ENCODE measurements at regions not wholly inside any gene's neighbourhood (a gene's known extent, or its start where the extent isn't known, plus 50 kb on each side); places are given as distances from the start of the nearest gene placed in this dataset.

- DNase-seq = no peak
Observed at GRCh38 chr9:93875330-93875729, 79.8 kb downstream of the BARX1 start.

- no peak for DNase-seq
Observed at GRCh38 chr9:93874242-93874641, 80.9 kb downstream of the BARX1 start.

DNA sequence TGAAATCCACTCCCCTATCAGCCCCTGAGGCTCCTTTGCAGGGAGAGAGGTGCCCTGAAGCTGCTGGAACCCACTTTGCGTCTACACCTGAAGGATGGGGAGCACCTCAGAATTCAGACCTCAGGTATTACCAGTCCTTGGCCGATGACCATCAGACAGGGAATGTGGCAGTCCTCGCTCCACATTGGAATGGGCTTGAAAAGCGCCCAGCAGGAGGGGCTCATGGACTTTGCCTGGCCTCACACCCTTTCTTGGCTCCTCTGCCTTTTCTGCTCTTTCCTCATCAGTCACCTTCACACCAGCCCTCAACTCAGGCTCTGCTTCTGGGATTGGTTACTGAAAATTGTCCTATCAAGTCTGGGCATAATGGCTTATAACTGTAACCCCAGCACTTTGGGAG is 83.9 kb downstream of the BARX1 start:
- DNase-seq = no peak

GRCh38 chr9:93869863-93870262 is 85.3 kb downstream of the BARX1 start:
- DNase-seq = no peak

GRCh38 chr9:93869088-93869487 is 86.1 kb downstream of the BARX1 start:
- no peak for DNase-seq

GRCh38 chr9:93865716-93866115 is 89.4 kb downstream of the BARX1 start:
- DNase-seq = no peak

GRCh38 chr9:93865245-93865644 is 89.9 kb downstream of the BARX1 start:
- DNase-seq = no peak

- DNase-seq = no peak
Observed at GRCh38 chr9:93864840-93865239, 90.3 kb downstream of the BARX1 start.

- no peak for DNase-seq
Observed at GRCh38 chr9:93864032-93864431, 91.1 kb downstream of the BARX1 start.

DNA sequence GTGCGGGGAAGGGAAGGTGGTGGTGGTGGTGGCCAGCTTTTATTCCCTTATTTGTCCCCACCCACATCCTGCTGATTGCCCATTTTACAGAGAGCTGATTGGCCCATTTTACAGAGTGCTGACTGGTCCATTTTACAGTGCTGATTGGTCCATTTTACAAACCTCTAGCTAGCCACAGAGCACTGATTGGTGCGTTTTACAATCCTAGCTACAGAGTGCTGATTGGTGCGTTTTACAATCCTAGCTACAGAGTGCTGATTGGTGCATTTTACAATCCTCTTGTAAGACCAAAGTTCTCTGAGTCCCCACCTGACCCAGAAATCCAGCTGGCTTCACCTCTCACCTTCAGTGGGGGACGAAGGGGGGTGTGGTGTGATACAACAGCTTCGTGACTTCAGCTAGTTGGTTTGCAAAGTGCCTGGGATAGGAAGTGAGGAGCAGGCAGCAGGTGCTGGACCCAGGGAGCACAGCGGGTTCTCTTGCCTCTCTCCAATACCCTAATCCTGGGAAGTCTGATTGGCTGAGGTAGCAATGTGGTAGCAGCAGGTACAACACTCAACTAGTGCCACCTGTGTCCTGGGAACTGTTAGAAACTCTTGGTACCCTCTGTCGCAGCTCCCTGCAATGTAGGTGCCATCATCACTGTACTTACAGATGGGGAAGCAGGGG is 92.1 kb downstream of the BARX1 start:
- DNase-seq = no peak

DNA sequence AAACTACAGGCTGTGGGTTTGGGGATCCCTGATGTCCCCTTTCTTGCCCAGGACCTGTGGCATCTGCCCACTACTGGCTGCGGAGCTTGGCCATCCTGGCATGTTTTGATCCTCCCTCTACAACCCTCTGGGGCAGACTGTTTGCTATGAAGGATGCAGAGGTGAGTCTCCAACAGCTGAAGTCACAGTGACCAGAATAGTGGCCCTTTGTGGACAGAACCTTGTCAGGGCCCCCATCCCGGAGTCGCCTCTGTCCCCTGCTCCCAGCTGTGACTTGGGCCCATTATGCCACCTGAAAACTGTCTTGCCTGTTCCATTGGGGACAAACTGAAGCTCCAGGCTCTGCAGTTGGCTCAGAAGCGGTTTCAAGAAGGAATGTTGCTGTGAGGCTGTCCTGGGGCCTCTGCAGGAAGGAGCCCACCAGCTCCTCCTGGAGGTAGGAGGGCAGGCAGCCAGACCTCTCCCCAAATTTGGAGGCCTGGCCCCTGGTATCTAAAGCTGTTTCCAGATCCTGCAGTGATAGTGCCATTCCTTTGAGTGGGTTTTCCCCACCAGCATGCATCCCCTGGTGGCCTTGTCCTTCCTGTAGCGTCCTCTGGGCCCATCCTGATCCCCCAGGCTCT is 93.3 kb downstream of the BARX1 start:
- DNase-seq = no peak

GRCh38 chr9:93860694-93861658 is 94.2 kb downstream of the BARX1 start:
- no peak for DNase-seq

- peak; percentile 12 for DNase-seq
Observed at GRCh38 chr9:93859431-93860215, 95.5 kb downstream of the BARX1 start.

DNA sequence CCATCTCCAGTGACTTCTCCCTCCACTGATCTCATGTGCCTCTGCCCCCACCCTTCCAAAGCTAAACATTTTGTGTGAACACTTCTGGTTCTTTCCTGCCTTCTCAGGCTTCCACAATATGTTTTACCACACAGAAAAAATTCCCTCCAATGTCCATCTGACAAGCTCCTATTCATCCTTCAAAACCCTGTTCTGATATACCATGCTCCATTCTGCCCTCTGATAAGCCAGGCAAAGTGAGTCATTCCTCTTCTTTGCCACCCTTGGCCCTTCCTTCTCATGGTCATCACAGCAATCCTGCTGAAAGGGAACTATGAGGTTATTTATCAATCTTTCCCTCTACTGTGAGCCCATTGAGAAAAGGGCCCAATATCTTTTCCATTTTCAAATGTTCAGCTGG is 97.6 kb downstream of the BARX1 start:
- DNase-seq = no peak

DNA sequence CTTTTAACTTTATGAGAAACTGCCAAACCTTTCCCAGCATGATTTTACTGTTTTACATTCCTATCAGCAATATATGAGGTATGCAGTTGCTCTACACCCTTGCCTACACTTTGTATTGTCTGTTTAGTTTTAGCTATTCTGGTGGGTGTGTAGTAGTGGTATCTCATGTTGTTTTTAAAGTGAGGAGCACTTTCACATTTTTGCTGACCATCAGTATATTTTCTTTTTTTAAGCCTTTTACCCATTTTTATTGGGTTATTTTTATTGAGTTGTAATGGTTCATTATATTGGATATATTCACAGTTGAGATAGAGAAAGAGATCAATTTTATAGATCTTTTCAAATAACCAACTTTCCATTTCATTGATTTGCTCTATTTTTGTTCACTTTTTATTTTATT is 102.4 kb downstream of the BARX1 start:
- no peak for DNase-seq

DNA sequence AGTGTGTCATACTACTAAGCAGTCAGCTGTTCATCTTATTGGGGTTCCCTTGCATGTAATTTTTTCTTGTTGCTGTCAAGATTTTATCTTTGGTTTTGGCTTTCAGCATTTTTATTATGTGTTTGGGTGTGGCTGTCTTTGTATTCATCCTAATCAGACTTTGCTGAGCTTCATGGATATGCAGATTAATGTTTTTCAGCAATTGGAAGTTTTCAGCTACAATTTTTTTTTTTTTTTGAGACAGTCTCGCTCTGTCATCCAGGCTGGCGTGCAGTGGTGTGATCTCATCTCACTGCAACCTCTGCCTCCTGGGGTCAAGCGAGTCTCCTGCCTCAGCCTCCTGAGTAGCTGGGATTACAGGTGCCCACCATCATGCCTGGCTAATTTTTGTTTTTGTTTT is 108.8 kb downstream of the BARX1 start:
- no peak for DNase-seq

- no peak for DNase-seq
Observed at GRCh38 chr9:93843396-93843795, 111.8 kb downstream of the BARX1 start.

GRCh38 chr9:93830606-93831005 is 124.5 kb downstream of the BARX1 start:
- no peak for DNase-seq

DNA sequence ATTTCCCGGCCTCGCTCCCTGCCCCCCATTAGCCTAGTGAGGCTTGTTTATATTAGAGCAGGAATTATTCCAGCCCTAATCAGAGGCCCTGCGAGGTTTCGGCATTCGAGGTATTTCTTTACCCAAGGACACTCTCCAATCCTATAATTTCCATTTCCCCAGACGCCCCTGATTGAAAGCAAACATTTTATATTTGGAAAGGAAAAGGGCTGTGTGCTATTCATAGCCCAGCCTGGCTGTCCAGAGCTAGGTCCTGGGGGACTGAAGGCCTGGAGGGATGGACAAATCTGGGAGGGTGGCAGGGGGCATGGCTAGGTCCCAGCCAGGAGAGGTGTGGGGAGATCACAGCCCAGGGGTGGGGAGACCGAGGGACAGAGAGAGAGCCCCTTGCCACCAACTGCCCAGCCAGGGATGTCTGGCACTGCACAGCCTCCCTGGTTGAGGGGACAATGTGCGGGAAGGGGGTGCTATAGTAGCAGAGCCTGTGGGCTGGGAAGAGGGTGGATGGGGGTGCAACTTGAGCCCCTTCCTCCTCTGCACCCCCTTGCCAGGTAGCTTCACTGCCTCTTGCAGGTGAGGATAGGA is 125.1 kb downstream of the BARX1 start:
- DNase-seq = no peak

- no peak for DNase-seq
Observed at GRCh38 chr9:93829271-93830011, 125.7 kb downstream of the BARX1 start.

DNA sequence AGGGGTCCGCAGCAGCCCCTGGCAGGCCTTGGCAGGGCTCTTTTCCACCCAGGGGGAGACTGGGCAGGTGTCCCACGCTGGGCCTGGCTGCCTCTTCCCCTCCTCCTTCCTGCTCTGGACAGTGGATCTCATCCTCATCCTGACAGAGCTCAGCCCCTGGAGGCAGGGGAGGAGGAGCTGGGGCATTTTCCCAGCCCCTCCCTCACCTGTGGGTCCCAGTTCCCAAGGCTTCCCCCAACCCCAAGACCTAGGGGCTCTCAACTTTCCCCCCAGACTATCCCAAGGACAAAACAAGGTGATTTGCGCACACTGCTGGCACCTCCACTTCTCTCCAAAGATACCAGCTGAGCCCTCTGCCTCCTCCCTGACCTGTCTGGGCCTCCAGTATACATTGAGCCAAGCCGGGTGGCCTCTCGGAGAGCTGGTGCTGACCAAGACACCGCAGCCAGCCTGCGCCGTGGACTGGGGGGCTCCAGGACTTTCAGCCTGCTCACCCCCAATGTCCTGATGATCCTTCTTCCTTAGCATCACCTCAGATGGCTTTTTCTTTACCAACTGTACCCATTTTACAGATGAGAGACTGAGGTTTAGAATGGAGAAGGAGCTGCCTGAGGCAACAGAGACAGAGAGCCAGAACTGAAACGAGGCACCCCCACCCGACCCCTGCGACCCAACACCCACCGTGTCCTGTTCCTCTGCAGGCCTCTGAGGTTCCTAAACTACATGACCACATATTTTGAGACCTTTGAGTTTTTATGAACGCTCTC is 126.6 kb downstream of the BARX1 start:
- no peak for DNase-seq

Measured in RPMI8226 (cell line).